H1 (cell line): ENCODE measurements at regions not wholly inside any gene's neighbourhood (a gene's known extent, or its start where the extent isn't known, plus 50 kb on each side); places are given as distances from the start of the nearest gene placed in this dataset.

ENCODE experiments used
- CTCF ChIA-PET: fragments of 300-600 bp; sonication (Branson Sonifier 250); formaldehyde crosslinking; loops from one replicate; lab custom pipeline; 2021; ENCODE audit not compliant: partially characterized antibody; lab: Charles Lee
- POLR2A ChIA-PET: fragments of 300-600 bp; sonication (Branson Sonifier 250); formaldehyde crosslinking; loops from one replicate; lab custom pipeline; 2021; ENCODE audit warnings: inconsistent platforms; ENCODE audit not compliant: partially characterized antibody; lab: Charles Lee
- DNase-seq, 2 experiments: peaks; one replicate each; pipeline versions ENCODE4 v3.0.0 to v3.0.0-alpha.2; 2010 to 2022; ENCODE audit warnings: low spot score in 2 of 2, low read depth in 1 of 2, mixed read lengths in 1 of 2
- FAIRE-seq: peaks from 2 replicates; lab custom pipeline; 2011; peaks lifted over from hg19 to GRCh38; lab: Jason Lieb, UNC
- H2AFZ ChIP-seq: 2 replicates; pipeline ENCODE4 v1.8.1; 2012; ENCODE audit warnings: low read length, inconsistent platforms
- H2AK5ac ChIP-seq: 2 replicates; pipeline ENCODE4 v1.6.1; 2013; ENCODE audit warnings: low read depth, low read length
- H2BK120ac ChIP-seq: replicated peaks from 2 replicates; pipeline ENCODE3; 2013; ENCODE audit warnings: low read depth, low read length, inconsistent platforms
- H2BK12ac ChIP-seq: 2 replicates; pipeline ENCODE4 v1.6.1; 2013; ENCODE audit warnings: low read depth, low read length
- H2BK15ac ChIP-seq: 2 replicates; pipeline ENCODE4 v1.6.1; 2013; ENCODE audit warnings: low read length
- H2BK20ac ChIP-seq: 2 replicates; pipeline ENCODE4 v1.6.1; 2013; ENCODE audit warnings: low read length
- H2BK5ac ChIP-seq: 2 replicates; pipeline ENCODE4 v1.6.1; 2013; ENCODE audit warnings: low read depth, low read length
- H3K14ac ChIP-seq: 2 replicates; pipeline ENCODE4 v1.6.1; 2013; ENCODE audit warnings: inconsistent platforms; ENCODE audit not compliant: insufficient read length
- H3K18ac ChIP-seq: 2 replicates; pipeline ENCODE4 v1.6.1; 2013; ENCODE audit warnings: low read length; ENCODE audit errors: extremely low read depth
- H3K23ac ChIP-seq: 2 replicates; pipeline ENCODE4 v1.6.1; 2013; ENCODE audit warnings: inconsistent platforms; ENCODE audit not compliant: insufficient read length
- H3K23me2 ChIP-seq: 2 replicates; pipeline ENCODE4 v1.6.1; 2013; ENCODE audit warnings: low read depth, low read length
- H3K27ac ChIP-seq: 2 replicates; pipeline ENCODE4 v1.6.1; 2011; ENCODE audit warnings: low read depth, low read length, inconsistent platforms
- H3K27me3 ChIP-seq, 4 experiments: replicated peaks in 1 of 4; 1 replicate in 1 of 4; 2 replicates in 3 of 4; pipeline versions ENCODE4 v1.6.1 to v1.8.1; 2011 to 2013; ENCODE audit warnings: low read length in 3 of 4, mild to moderate bottlenecking in 3 of 4, inconsistent platforms in 2 of 4, mixed read lengths in 2 of 4, moderate library complexity in 1 of 4; ENCODE audit not compliant: control insufficient read depth in 3 of 4, insufficient read depth in 3 of 4; ENCODE audit errors: extremely low read depth in 1 of 4
- H3K36me3 ChIP-seq, 4 experiments: 2 replicates each; pipeline versions ENCODE4 v1.6.1 to v1.8.1; 2011 to 2013; ENCODE audit warnings: mild to moderate bottlenecking in 4 of 4, low read length in 3 of 4, moderate library complexity in 2 of 4, control low read depth in 1 of 4, inconsistent platforms in 1 of 4; ENCODE audit not compliant: insufficient read depth in 4 of 4, control insufficient read depth in 2 of 4
- H3K4ac ChIP-seq: replicated peaks from 2 replicates; pipeline ENCODE3; 2013; ENCODE audit warnings: low read length, low read depth, mixed read lengths, inconsistent platforms; ENCODE audit not compliant: insufficient read length
- H3K4me1 ChIP-seq, 4 experiments: replicated peaks in 1 of 4; 1 replicate in 1 of 4; 2 replicates in 3 of 4; pipeline versions ENCODE4 v1.6.1 to v1.8.1; 2011 to 2013; ENCODE audit warnings: low read length in 3 of 4, inconsistent platforms in 2 of 4, mixed read lengths in 1 of 4; ENCODE audit not compliant: insufficient read depth in 4 of 4, control insufficient read depth in 3 of 4
- H3K4me2 ChIP-seq, 2 experiments: 2 replicates each; pipeline versions ENCODE4 v1.6.1 to v1.8.1; 2011 to 2013; ENCODE audit warnings: low read depth in 2 of 2, low read length in 2 of 2, control low read depth in 1 of 2, inconsistent platforms in 1 of 2, mild to moderate bottlenecking in 1 of 2; ENCODE audit not compliant: insufficient read depth in 1 of 2
- H3K4me3 ChIP-seq, 4 experiments: fragments of 200-600, 300-600 bp in 1 of 4; sonication (generic), shearing (Covaris generic), sonication (Bioruptor Twin) in 1 of 4; 2 replicates each; pipeline versions ENCODE4 v1.5.1 to v1.8.1; 2011 to 2016; ENCODE audit warnings: low read length in 4 of 4, low read depth in 3 of 4, control low read depth in 2 of 4, inconsistent platforms in 2 of 4, mild to moderate bottlenecking in 2 of 4, mixed read lengths in 1 of 4, moderate library complexity in 1 of 4; ENCODE audit not compliant: insufficient read depth in 2 of 4; ENCODE audit errors: extremely low read depth in 1 of 4
- H3K56ac ChIP-seq: replicated peaks from 2 replicates; pipeline ENCODE3; 2013; ENCODE audit warnings: low read depth, mild to moderate bottlenecking, mixed read lengths, low read length, inconsistent platforms; ENCODE audit not compliant: insufficient read length
- H3K79me1 ChIP-seq: 2 replicates; pipeline ENCODE4 v1.6.1; 2013; ENCODE audit warnings: low read depth, low read length, control low read depth
- H3K79me2 ChIP-seq, 2 experiments: 2 replicates each; pipeline versions ENCODE4 v1.6.1 to v1.8.1; 2012 to 2013; ENCODE audit warnings: low read length in 2 of 2, mild to moderate bottlenecking in 2 of 2, inconsistent platforms in 1 of 2; ENCODE audit not compliant: insufficient read depth in 2 of 2, control insufficient read depth in 1 of 2
- H3K9ac ChIP-seq, 4 experiments: replicated peaks in 1 of 4; 1 replicate in 1 of 4; 2 replicates in 3 of 4; pipeline versions ENCODE4 v1.6.1 to v1.8.1; 2011 to 2013; ENCODE audit warnings: low read depth in 3 of 4, low read length in 3 of 4, control low read depth in 2 of 4, mild to moderate bottlenecking in 2 of 4, moderate library complexity in 2 of 4, inconsistent platforms in 1 of 4; ENCODE audit errors: extremely low read depth in 1 of 4
- H3K9me3 ChIP-seq, 2 experiments: 2 replicates each; pipeline versions ENCODE4 v1.6.1 to v1.8.1; 2012 to 2013; ENCODE audit warnings: mild to moderate bottlenecking in 2 of 2, moderate library complexity in 2 of 2, control low read depth in 1 of 2, inconsistent platforms in 1 of 2, low read depth in 1 of 2, low read length in 1 of 2, mixed read lengths in 1 of 2; ENCODE audit not compliant: insufficient read depth in 2 of 2
- H4K20me1 ChIP-seq, 2 experiments: replicated peaks in 1 of 2; 2 replicates each; pipeline versions ENCODE3 to v1.8.1; 2011 to 2013; ENCODE audit warnings: inconsistent platforms in 2 of 2, low read length in 2 of 2, mild to moderate bottlenecking in 1 of 2; ENCODE audit not compliant: insufficient read depth in 2 of 2, control insufficient read depth in 1 of 2
- H4K5ac ChIP-seq: 2 replicates; pipeline ENCODE4 v1.6.1; 2013; ENCODE audit warnings: low read length, low read depth, mixed read lengths, inconsistent platforms; ENCODE audit not compliant: insufficient read length
- H4K8ac ChIP-seq: 2 replicates; pipeline ENCODE4 v1.8.0; 2013; ENCODE audit warnings: mild to moderate bottlenecking, moderate library complexity, low read length, inconsistent platforms; ENCODE audit not compliant: insufficient read depth; ENCODE audit errors: extremely low read depth
- H4K91ac ChIP-seq: replicated peaks from 2 replicates; pipeline ENCODE3; 2013; ENCODE audit warnings: low read length, mixed read lengths, inconsistent platforms; ENCODE audit not compliant: insufficient read length
- ASH2L ChIP-seq: fragments of 200-600, 300-600 bp; sonication (generic); IDR thresholded peaks from one replicate; pipeline ENCODE4 v1.7.1; 2017; ENCODE audit warnings: low read length
- CHD2 ChIP-seq: IDR thresholded peaks from 2 replicates; pipeline ENCODE4 v1.6.1; 2012; ENCODE audit warnings: low read length, improper control_type of control experiment
- E2F6 ChIP-seq: IDR thresholded peaks from 2 replicates; pipeline ENCODE4 v1.6.1; 2012; ENCODE audit warnings: inconsistent platforms
- FOSL1 ChIP-seq: IDR thresholded peaks from 2 replicates; pipeline ENCODE4 v1.6.1; 2011; ENCODE audit warnings: mild to moderate bottlenecking, low read depth, low read length, moderate library complexity; ENCODE audit not compliant: insufficient read depth
- HDAC6 ChIP-seq: IDR thresholded peaks from one replicate; pipeline ENCODE4 v1.7.1; 2012; ENCODE audit warnings: low read depth, mild to moderate bottlenecking, inconsistent platforms, low read length, moderate library complexity
- JUND ChIP-seq: IDR thresholded peaks from 2 replicates; pipeline ENCODE4 v1.6.1; 2011; ENCODE audit warnings: mild to moderate bottlenecking, improper control_type of control experiment, low read length
- POU5F1 ChIP-seq: IDR thresholded peaks from 2 replicates; pipeline ENCODE4 v1.6.1; 2011; ENCODE audit warnings: low read depth, mild to moderate bottlenecking, low read length, moderate library complexity
- RAD21 ChIP-seq, 2 experiments: IDR thresholded peaks in 1 of 2; conservative IDR thresholded peaks in 1 of 2; 2 replicates each; pipeline ENCODE4 v1.6.1; 2011; ENCODE audit warnings: low read depth in 2 of 2, low read length in 2 of 2, improper control_type of control experiment in 1 of 2, inconsistent platforms in 1 of 2, mild to moderate bottlenecking in 1 of 2, moderate library complexity in 1 of 2
- RBBP5 ChIP-seq: IDR thresholded peaks from 2 replicates; pipeline ENCODE4 v1.7.1; 2012; ENCODE audit warnings: low read depth, mild to moderate bottlenecking, inconsistent platforms, low read length, moderate library complexity, borderline replicate concordance
- SIN3A ChIP-seq, 2 experiments: IDR thresholded peaks in 1 of 2; conservative IDR thresholded peaks in 1 of 2; 2 replicates each; pipeline ENCODE4 v1.6.1; 2011 to 2012; ENCODE audit warnings: low read length in 2 of 2, improper control_type of control experiment in 1 of 2, low read depth in 1 of 2, mild to moderate bottlenecking in 1 of 2
- SIX5 ChIP-seq: IDR thresholded peaks from 2 replicates; pipeline ENCODE4 v1.6.1; 2011; ENCODE audit warnings: mild to moderate bottlenecking, low read depth, low read length
- SP1 ChIP-seq: IDR thresholded peaks from 2 replicates; pipeline ENCODE4 v1.6.1; 2011; ENCODE audit warnings: low read depth, low read length
- SRF ChIP-seq: IDR thresholded peaks from 2 replicates; pipeline ENCODE4 v1.6.1; 2011; ENCODE audit warnings: mild to moderate bottlenecking, low read depth, low read length, moderate library complexity
- TAF1 ChIP-seq: IDR thresholded peaks from 2 replicates; pipeline ENCODE4 v1.6.1; 2011; ENCODE audit warnings: mild to moderate bottlenecking, low read depth, low read length
- TBP ChIP-seq: IDR thresholded peaks from 2 replicates; pipeline ENCODE4 v1.6.1; 2011; ENCODE audit warnings: low read depth, low read length, improper control_type of control experiment
- WGBS, 2 experiments: shearing (Covaris generic) in 1 of 2; methylation state at CpG; one replicate each; pipeline versions ENCODE4 v1.1.6 to v1.1.7; 2013 to 2015; ENCODE audit warnings: low lambda C conversion rate in 2 of 2, mixed read lengths in 2 of 2, inconsistent platforms in 1 of 2, low coverage in 1 of 2, missing lambda C conversion rate in 1 of 2; ENCODE audit not compliant: insufficient replicate concordance in 2 of 2, insufficient coverage in 1 of 2, insufficient read length in 1 of 2; ENCODE audit errors: extremely low coverage in 1 of 2, missing lambda C conversion rate in 1 of 2; 5-methylcytosine and 5-hydroxymethylcytosine counted together

- Histone ChIP-seq H3K79me1 (no peaks in the 10 kb centered on the region), H3K23ac (no peak overlapping the region), H3K9me3 (0 out of 4 replicates have a peak, but pooled peaks cover 0 to 5% of the 10 kb centered on the region in 2 experiments), H2BK120ac (no peak overlapping the region), H4K8ac (no peak overlapping the region), H3K27ac (no peak overlapping the region), H3K4me2 (no peak overlapping the region), H3K56ac (no peak overlapping the region), H3K79me2 (no peaks in the 10 kb centered on the region), H3K4me3 (no peak overlapping the region), H3K4me1 (no peaks in the 10 kb centered on the region), H2AK5ac (no peak overlapping the region), H2BK5ac (no peak overlapping the region), H4K20me1 (no peaks in the 10 kb centered on the region), H2BK15ac (no peak overlapping the region), H3K18ac (no peak overlapping the region), H3K36me3 (no peaks in the 10 kb centered on the region), H4K5ac (no peak overlapping the region), H2AFZ (no peak overlapping the region), H3K4ac (no peak overlapping the region), H3K23me2 (no peaks in the 10 kb centered on the region), H3K27me3 (no peaks in the 10 kb centered on the region), H3K9ac (no peak overlapping the region), H2BK20ac (no peak overlapping the region), H2BK12ac (no peak overlapping the region), H4K91ac (no peak overlapping the region), H3K14ac (no peak overlapping the region)
- 91% methylated on average over 4 of the region's 4 CpGs; no CpG with 5 or more reads in 1 of the 2 experiments for WGBS, 2 experiments
- POLR2A ChIA-PET, result no interaction called here
- FAIRE-seq (no peak), DNase-seq (no peak)
- CTCF ChIA-PET, result interaction anchor here (1.1 to 1.2 kb wide), 2 partner anchors 15 to 56 kb away, joined by 3 to 4 read pairs; no protein-coding TSS in a partner anchor
- TF ChIP-seq TBP (no peak), SRF (no peak), ASH2L (no peak), JUND (no peak), SIX5 (no peak), FOSL1 (no peak), SIN3A (conservative IDR thresholded peaks at IDR 0.05 in 1 of 2, IDR thresholded peaks at IDR 0.05 in 1 of 2; ENCODE audit: low read depth in 1 of 2, low read length in 2 of 2) (no peak), HDAC6 (no peak), RAD21 (IDR thresholded peaks at IDR 0.05 in 1 of 2, conservative IDR thresholded peaks at IDR 0.05 in 1 of 2; ENCODE audit: low read depth in 2 of 2, low read length in 2 of 2) (no peak), CHD2 (no peak), SP1 (no peak), RBBP5 (no peak), E2F6 (no peak), TAF1 (no peak), POU5F1 (no peak)
Observed at GRCh38 chr2:40975151-40975550, 523.3 kb upstream of the SLC8A1 start.
